Bronchial epithelial cell (primary cell): ENCODE measurements at regions not wholly inside any gene's neighbourhood (a gene's known extent, or its start where the extent isn't known, plus 50 kb on each side); places are given as distances from the start of the nearest gene placed in this dataset.
"Not testable (repeated sequence)": the region's sequence is repeated elsewhere in the genome, so short reads cannot be mapped to it uniquely, and the experiment has no call there.

Experiments
- DNase-seq: peaks from one replicate; pipeline ENCODE4 v3.0.0-alpha.2; 2010; ENCODE audit warnings: low read depth
- FAIRE-seq: peaks from 2 replicates; lab custom pipeline; 2011; peaks lifted over from hg19 to GRCh38; lab: Jason Lieb, UNC
- H3K27me3 ChIP-seq: 2 replicates; pipeline ENCODE4 v1.5.1; 2011; ENCODE audit warnings: low read length; ENCODE audit not compliant: control insufficient read depth, insufficient read depth
- H3K36me3 ChIP-seq: 2 replicates; pipeline ENCODE4 v1.5.1; 2011; ENCODE audit warnings: low read length; ENCODE audit not compliant: control insufficient read depth, insufficient read depth
- H3K4me3 ChIP-seq: 2 replicates; pipeline ENCODE4 v1.5.1; 2011; ENCODE audit warnings: mild to moderate bottlenecking, low read depth, low read length, control low read depth
- TF ChIP-seq, protein P1 (sequence below): IDR thresholded peaks from 2 replicates; pipeline ENCODE4 v1.5.1; 2011; ENCODE audit warnings: mild to moderate bottlenecking, moderate library complexity, low read length, control low read depth, inconsistent platforms; ENCODE audit not compliant: insufficient read depth, severe bottlenecking

DNA sequence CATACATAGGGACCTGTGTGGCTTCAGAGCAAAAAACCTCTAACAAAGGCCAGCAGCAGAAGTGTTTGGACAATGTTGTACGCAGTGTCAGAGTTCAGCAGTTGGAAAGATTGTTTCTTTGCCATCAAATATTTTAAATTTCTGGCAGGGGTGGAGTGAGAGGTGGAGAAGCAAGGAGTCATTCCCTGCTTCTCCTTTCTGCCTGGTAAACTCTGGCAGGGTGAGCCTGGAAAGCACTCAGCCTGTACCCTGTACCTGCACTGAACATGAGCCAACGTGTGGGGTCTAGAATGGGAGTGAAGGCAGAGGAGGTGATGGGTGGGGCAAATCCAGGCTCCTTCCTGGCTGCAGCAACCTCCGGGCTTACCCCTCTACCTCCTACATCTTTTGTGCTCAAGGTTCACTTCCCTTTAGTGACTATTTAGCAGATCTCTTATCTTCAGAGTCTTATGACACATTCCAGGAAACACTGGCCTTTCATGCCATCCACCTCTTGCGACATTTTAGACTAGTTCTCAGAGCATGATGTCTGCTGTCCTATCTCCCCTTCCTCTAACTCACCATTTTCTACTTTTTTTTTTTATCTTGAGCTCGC is 445.0 kb upstream of the PIK3R1 start:
- TF ChIP-seq, protein P1, sequence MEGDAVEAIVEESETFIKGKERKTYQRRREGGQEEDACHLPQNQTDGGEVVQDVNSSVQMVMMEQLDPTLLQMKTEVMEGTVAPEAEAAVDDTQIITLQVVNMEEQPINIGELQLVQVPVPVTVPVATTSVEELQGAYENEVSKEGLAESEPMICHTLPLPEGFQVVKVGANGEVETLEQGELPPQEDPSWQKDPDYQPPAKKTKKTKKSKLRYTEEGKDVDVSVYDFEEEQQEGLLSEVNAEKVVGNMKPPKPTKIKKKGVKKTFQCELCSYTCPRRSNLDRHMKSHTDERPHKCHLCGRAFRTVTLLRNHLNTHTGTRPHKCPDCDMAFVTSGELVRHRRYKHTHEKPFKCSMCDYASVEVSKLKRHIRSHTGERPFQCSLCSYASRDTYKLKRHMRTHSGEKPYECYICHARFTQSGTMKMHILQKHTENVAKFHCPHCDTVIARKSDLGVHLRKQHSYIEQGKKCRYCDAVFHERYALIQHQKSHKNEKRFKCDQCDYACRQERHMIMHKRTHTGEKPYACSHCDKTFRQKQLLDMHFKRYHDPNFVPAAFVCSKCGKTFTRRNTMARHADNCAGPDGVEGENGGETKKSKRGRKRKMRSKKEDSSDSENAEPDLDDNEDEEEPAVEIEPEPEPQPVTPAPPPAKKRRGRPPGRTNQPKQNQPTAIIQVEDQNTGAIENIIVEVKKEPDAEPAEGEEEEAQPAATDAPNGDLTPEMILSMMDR = no peak
- H3K27me3 ChIP-seq = no peaks in the 10 kb centered on the region
- H3K4me3 ChIP-seq = no peak overlapping the region
- FAIRE-seq (no peak), DNase-seq (peak; percentile 49)
- H3K36me3 ChIP-seq = no peaks in the 10 kb centered on the region

DNA sequence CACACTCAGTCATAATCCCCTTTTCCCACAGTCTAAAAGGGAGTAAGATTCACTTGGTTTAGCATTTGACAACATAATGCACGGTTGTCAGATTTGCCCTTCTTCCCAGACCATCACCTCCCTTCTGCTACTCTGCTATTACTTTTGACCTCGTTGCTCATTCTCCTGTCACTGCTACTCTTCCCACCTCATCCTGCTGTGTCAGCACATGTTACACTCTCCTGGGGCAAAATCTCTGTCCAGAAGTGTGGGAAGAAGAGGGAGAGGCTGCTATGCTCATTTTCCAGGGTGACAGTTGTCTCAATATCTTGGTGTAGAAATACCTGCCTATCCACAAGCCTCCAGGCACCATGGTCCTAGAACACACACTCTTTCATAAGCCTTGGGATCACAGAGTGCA is 449.9 kb upstream of the PIK3R1 start:
- DNase-seq = no peak
- FAIRE-seq = no peak
- H3K27me3 ChIP-seq = no peaks in the 10 kb centered on the region
- no peak overlapping the region for H3K4me3 ChIP-seq
- H3K36me3 ChIP-seq = no peaks in the 10 kb centered on the region
- TF ChIP-seq, protein P1 = no peak

DNA sequence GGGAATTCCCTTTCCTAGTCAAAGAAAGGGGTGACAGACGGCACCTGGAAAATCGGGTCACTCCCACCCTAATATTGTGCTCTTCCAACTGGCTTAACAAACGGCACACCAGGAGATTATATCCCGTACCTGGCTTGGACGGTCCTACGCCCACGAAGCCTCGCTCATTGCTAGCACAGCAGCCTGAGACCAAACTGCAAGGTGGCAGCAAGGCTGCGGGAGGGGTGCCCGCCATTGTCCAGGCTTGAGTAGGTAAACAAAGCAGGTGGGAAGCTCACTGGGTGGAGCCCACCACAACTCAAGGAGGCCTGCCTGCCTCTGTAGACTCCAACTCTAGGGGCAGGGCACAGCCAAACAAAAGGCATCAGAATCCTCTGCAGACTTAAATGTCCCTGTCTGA is 457.8 kb upstream of the PIK3R1 start:
- not testable (repeated sequence) for DNase-seq, FAIRE-seq, H3K4me3 ChIP-seq, H3K36me3 ChIP-seq, H3K27me3 ChIP-seq

DNA sequence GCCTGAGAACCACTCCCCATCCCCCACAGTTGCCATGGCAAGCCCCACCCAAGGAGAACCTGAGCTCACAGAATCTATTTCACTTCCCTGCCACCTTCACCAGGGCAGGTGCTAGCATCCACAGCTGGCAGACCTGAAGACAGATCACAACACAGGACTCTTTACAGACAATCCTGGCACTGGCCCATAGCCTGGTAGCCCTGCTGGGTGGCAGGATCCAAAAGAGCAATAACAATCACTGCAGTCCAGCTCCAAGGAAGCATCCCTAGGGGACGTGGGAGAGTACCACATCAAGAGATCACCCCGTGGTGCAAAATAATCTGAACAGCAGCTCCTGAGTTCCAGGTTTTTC is 463.2 kb upstream of the PIK3R1 start:
- DNase-seq (no peak), FAIRE-seq (peak; percentile 83)
- H3K4me3 ChIP-seq = no peak overlapping the region
- TF ChIP-seq, protein P1 = no peak
- H3K36me3 ChIP-seq = no peaks in the 10 kb centered on the region
- no peaks in the 10 kb centered on the region for H3K27me3 ChIP-seq

DNA sequence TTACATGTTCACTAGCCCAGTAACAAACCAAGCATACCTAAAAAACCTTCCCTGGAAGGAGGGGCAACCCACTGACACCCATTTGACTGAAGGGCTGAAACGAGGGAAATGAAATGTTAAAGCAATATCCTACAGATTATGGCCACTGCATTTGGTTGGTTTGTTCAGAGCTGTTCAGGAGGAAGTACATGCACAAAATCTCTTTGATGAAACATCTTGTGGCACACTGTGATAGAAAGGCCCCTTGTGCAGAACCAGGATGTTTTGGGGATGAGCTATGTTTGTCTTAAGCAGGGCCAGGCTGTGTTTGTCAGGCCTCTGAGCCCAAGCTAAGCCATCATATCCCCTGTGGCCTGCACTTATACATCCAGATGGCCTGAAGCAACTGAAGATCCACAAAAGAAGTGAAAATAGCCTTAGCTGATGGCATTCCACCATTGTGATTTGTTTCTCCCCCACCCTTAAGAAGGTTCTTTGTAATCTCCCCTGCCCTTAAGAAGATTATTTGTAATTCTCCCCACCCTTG is 467.3 kb upstream of the PIK3R1 start:
- H3K27me3 ChIP-seq = no peaks in the 10 kb centered on the region
- H3K4me3 ChIP-seq = no peak overlapping the region
- H3K36me3 ChIP-seq = no peaks in the 10 kb centered on the region
- DNase-seq (no peak), FAIRE-seq (no peak)
- TF ChIP-seq, protein P1 = no peak

DNA sequence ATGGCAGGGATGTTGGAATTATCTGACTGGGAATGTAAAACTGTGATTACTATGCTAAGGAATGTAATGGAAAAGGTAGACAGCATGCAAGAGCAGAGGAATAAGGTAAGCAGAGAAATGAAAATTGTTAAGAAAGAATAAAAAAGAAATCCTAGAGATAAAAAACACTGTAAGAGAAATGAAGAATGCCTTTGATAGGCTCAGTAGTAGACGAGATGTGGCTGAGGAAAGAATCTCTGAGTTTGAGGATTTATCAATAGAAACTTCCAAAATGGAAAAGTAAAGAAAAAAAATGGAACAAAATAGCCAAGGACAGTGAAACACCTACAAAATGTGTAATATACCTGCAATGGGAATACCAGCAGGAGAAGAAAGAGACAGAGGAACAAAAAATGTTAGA is 468.5 kb upstream of the PIK3R1 start:
- no peak for DNase-seq
- H3K36me3 ChIP-seq = no peaks in the 10 kb centered on the region
- no peaks in the 10 kb centered on the region for H3K27me3 ChIP-seq
- no peak for FAIRE-seq
- TF ChIP-seq, protein P1 = no peak
- H3K4me3 ChIP-seq = no peak overlapping the region

DNA sequence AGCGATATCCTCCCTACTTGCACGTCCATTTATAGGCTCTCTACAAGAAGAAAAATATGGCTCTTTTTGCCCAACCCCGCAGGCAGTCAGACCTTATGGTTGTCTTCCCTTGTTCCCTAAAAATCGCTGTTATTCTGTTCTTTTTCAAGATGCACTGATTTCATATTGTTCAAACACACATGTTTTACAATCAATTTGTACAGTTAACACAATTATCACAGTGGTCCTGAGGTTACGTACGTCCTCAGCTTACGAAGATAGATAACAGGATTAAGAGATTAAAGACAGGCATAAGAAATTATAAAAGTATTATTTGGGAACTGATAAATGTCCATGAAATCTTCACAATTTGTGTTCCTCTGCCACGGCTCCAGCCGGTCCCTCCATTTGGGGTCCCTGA is 468.9 kb upstream of the PIK3R1 start:
- not testable (repeated sequence) for H3K4me3 ChIP-seq, FAIRE-seq, DNase-seq, H3K27me3 ChIP-seq, H3K36me3 ChIP-seq
